GM23338 (cell line): ENCODE measurements at regions not wholly inside any gene's neighbourhood (a gene's known extent, or its start where the extent isn't known, plus 50 kb on each side); places are given as distances from the start of the nearest gene placed in this dataset.

Source experiments
- CREB1 ChIP-seq: fragments of 250-450 bp; sonication (Bioruptor Pico); IDR thresholded peaks from 2 replicates; pipeline ENCODE4 v1.5.0; 2020; ENCODE audit warnings: low read depth, mild to moderate bottlenecking, moderate library complexity
- CTCF ChIP-seq, 2 experiments: fragments of 200-600 bp in 1 of 2; sonication (generic) in 1 of 2; conservative IDR thresholded peaks; 2 replicates each; pipeline versions ENCODE4 v1.5.1 to v1.6.1; 2016 to 2017; ENCODE audit warnings: antibody characterized with exemption in 2 of 2, low read depth in 2 of 2, mild to moderate bottlenecking in 2 of 2, moderate library complexity in 1 of 2
- JUNB ChIP-seq: IDR thresholded peaks from one replicate; pipeline ENCODE4 v1.6.1; 2016; ENCODE audit warnings: antibody characterized with exemption; ENCODE audit not compliant: unreplicated experiment
- POLR2AphosphoS5 ChIP-seq: IDR thresholded peaks from 2 replicates; pipeline ENCODE4 v1.6.1; 2016; ENCODE audit warnings: antibody characterized with exemption, low read depth
- REST ChIP-seq: IDR thresholded peaks from one replicate; pipeline ENCODE4 v1.6.1; 2018; ENCODE audit warnings: antibody characterized with exemption; ENCODE audit not compliant: unreplicated experiment
- STAT1 ChIP-seq: IDR thresholded peaks from one replicate; pipeline ENCODE4 v1.6.1; 2016; ENCODE audit warnings: antibody characterized with exemption; ENCODE audit not compliant: unreplicated experiment
- ZNF462 ChIP-seq: fragments of 250-450 bp; sonication (Bioruptor Pico); IDR thresholded peaks from 2 replicates; pipeline ENCODE4 v1.5.0; 2020; ENCODE audit warnings: mild to moderate bottlenecking, moderate library complexity

- TF ChIP-seq CTCF (conservative IDR thresholded peaks at IDR 0.05; ENCODE audit: low read depth in 2 of 2) (no peak), STAT1 (no peak), POLR2AphosphoS5 (no peak), CREB1 (CRISPR knock-in tag) (no peak), REST (no peak), ZNF462 (CRISPR knock-in tag) (no peak), JUNB (no peak)
Measured at GRCh38 chr4:179552131-179552530, 2109.9 kb upstream of the AGA start.
